GF-D8 (cell line): ENCODE measurements at regions not wholly inside any gene's neighbourhood (a gene's known extent, or its start where the extent isn't known, plus 50 kb on each side); places are given as distances from the start of the nearest gene placed in this dataset.

Experiments used
- DNase-seq: peaks from one replicate; lab custom pipeline; 2025; lab: John Stamatoyannopoulos, UW

DNA sequence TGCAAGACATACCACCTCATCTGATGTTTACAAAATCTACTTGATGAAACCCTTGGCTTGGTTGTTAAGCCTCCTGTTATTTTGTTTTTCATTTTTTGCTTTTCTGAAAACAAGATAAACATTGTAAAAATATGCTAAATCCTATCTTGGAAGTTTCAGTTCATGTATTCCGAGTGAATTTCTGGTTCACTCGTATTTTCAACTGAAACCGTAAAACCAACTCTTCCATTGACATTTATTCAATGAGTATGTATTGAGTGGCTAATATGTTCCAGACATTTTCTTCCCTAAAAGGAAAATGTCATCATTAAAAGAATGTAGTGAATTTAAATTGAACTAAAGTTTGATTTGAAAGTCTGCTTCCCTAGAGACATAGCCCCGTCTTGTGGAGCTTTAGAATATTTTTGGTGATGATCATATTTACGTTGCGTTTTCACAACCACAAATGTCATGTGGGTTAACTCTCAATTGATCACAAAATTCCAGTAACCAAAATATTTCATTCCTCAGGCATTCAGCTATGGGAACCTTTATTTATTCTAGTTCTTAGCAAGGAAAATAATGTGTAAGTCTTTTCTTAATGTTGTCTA, 204.2 kb downstream of the MBD2 start:
- DNase-seq = no peak

DNA sequence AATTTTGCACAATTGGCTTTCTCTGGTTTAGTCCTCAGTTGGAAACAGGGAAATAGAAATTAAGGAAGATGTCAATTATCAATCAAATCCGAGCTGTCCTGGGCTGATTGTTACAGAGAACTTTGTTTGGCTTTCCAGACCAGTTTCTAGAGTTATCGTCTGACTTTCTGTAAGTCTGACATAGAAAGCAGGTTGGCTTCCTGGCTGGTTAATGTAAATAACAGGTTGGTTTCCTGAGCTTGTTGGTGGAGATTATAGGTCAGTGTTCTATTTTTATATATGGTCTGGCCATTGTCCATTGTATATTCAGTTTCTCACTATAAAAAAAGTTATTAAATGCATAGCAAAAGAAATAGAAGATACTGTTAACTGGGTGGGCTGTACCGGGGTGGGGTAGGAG, 204.8 kb downstream of the MBD2 start:
- DNase-seq = no peak

DNA sequence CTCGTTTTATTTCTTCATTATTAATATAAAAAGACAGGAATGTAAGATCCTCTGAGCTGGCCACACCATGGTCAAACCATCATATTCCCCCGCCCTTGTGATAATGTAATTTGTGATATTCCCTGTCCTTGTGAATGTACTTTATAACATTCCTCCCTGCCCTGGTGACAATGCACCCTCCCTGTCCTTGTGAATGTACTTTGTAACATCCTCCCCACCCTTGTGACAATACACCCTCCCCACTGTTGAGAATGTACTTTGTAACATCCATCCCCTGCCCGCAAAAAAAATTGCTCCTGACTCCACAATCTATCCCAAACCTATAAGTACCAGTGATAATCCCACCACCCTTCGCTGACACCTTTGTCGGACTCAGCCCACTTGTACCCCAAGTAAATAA, 211.0 kb downstream of the MBD2 start:
- no peak for DNase-seq

DNA sequence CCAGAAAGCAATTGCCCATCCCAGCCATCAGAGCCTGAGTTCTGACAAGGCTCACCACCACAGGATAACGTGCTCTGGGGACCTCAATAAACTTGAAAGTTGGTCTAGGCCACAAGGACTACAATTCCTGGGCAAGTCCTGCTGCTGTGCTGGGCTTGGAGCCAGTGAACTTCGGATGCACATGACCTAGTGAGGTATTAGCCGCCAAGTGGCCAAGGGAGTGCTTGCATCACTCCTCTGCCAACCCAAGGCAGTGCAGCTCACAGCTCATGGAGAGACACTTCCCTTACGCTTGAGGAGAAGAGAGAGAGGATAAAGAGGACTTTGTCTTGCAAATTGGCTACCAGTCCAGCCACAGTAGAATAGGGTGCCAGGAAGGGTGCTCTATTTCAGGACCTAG, 219.6 kb downstream of the MBD2 start:
- DNase-seq = no peak

DNA sequence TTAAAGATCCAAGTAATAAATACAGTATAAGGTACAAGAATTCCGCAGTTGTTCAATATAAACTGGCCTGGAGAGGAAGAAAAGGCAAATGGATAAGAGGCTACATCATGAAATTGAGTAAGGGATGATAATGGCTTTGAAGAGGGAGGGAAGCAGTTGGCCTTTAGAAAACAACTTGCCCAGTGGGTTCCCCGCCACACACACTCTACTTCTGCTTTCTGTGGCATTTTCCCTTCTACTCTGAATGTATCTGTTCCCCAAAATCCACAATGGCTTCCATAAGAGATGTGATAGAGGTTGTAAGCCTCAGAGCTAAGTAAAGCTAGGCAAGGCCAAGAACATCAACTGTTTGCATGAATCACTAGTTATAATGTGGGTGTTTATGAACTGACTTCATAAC, 221.3 kb downstream of the MBD2 start:
- no peak for DNase-seq

DNA sequence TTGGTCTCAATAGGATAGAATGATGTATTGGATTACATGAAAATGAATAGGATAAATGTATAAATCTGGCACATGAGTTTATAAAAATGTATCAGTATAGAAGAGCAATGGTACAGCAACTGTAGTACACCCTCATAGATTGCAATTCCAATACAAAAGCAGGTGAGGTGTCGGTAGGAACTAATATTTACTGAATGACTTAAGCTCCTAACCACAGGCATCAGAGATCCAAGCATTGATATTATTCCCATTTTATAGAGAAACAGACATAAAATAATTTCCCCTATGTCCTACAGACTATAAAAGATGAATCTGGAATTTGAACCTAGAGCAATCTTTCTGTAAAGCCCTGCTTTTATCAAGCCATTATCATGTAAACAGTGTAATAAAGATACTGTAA, 227.4 kb downstream of the MBD2 start:
- no peak for DNase-seq

DNA sequence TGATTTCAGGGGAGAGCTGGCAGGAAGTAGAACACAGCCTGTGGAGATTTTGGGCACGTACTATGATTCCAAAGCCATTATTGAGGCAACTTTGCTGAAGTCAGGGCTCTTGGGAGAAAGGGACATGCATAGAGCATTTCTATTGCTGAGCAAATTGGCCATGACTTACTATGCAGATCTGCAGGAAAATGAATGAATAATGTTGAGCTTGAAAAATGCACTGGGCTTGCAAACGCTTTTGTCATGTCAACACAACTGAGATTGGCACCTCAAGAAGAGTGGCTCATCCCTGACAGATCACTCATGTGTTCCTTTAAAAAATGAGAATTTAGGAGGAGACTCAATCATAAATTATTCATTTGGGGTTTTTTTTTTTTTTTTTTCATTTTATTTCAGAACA, 230.5 kb downstream of the MBD2 start:
- DNase-seq = no peak

DNA sequence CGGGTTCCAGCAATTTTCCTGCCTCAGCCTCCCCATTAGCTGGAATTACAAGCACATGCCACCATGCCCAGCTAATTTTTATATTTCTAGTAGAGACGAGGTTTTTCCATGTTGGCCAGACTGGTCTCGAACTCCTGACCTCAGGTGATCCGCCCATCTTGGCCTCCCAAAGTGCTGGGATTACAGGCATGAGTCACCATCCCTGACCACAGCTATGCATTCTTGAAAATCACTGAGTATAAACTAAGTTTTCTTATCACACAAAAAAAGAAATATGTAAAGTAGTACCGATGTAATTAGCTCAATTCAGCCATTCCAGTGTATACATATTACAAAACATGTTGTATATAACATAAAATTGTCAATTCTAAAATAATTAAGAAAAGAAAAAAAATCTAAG, 232.7 kb downstream of the MBD2 start:
- no peak for DNase-seq

DNA sequence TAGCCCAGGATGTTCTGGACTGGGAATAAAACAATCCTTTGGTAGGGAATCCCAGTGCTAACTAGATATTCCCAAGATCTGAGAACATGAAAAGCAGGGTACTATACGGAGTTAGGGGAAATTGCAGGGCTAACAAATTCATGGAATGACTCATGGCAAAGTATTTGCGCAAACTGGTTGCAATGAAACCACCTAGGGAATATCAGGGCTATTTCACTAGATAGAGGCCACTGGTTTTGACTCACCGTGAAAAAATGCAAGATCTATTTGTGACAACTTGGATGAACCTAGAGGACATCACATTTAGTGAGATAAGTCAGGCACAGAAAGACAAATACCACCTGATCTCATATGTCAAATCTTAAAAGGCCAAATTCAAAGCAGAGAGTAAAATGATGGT, 233.3 kb downstream of the MBD2 start:
- no peak for DNase-seq

DNA sequence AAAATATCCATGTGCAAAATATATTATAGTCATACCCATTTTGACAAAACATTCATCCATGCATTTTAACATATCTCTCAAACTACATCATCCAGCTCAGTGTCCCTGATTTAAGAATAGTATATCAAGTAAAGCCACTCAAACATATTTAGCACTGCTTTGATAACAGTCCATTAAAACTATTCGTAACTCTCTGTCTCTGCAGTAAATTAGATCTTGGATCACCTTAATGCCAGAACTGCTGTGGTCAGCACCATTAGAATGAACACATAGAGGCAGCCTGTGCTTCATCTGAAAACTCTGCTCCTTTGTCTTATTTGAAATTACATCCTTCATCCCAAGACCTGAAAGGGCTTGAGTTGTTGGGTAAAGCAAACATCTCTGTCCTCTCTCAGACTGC, 234.0 kb downstream of the MBD2 start:
- DNase-seq = no peak

DNA sequence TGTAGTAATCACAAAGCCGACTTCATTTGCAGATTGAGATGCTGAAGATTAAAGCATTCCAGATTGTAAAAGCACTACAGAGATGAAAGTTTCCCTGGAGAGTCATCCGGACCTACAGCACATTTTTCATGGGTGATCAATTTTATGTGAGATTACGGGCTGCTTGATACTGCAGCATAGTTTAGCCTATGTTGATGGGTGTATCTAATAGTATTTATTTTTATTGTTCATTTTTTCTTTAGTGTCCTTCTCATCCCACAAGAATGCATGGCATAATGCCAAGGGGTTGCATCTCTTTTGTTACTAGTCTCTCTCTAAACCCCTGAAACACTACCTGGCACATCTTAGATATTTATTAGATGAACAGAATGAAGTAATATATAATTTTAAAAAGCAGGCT, 240.4 kb downstream of the MBD2 start:
- DNase-seq = no peak

DNA sequence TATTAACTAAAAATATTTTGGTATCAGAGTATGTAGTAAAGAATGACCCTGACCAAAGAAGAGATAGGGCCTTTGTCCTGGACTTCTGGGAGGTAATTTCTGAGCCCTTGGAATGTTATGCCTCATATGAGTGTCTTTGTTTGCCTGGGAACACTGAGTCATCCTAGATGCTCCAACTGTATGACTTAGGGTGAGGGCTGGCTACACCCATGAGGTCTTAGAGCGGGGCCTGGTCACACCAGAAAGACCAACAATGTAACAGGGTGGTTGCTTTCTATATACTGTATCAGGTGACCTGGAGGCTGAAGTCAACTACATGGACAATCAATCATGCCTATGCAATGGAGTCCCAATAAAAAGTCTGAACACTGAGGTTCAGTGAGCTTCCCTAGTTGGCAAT, 253.1 kb downstream of the MBD2 start:
- DNase-seq = no peak

DNA sequence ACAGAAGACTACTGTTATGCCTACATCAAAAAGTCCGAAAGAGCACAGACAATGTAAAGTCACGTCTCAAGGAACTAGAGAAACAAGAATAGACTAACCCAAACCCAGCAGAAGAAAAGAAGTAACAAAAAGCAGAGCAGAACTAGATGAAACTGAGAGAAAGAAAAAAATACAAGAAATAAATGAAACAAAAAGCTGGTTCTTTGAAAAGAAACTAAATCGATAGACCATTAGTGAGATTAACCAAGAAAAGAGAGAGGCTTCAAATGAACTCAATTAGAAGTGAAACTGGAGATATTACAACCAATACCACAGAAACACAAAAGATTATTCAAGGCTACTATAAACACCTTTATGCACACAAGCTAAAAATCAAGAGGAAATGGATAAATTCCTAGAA, 271.8 kb downstream of the MBD2 start:
- no peak for DNase-seq

DNA sequence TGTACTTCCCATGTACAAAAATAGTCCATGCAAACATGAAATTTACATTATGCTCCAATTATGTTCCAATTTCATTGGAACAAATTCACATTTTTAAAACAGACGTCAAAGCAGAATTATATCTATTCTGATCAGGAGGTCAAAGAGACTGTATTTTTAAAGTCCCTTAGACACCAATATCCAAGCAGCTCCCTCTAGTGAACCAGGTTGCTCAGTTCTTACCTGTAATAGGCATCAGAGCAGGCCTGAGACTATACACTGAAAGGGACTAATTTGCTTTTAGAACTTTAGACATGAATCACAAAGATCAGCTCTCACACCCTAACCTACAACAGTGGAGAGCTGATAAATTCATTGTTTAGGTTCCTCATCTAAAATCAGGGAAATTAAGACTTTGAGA, 273.9 kb downstream of the MBD2 start:
- DNase-seq = no peak

DNA sequence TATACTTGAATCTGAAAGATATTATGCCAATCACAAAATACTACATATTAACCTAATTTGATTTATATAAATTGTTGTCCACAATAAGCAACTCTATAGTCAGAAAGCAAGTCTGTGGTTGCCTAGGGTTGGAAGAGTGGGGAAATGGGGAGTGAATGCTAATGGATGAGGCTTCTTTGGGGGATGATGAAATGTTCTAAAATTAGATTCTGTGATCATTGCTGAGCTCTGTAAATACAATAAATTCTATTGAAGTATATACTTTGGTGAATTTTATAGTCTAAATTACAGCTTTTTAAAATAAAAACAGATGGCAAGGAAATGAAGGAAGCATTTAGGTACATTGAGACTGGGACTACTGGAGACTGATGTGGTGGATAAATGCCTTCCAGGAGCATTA, 275.5 kb downstream of the MBD2 start:
- DNase-seq = no peak

DNA sequence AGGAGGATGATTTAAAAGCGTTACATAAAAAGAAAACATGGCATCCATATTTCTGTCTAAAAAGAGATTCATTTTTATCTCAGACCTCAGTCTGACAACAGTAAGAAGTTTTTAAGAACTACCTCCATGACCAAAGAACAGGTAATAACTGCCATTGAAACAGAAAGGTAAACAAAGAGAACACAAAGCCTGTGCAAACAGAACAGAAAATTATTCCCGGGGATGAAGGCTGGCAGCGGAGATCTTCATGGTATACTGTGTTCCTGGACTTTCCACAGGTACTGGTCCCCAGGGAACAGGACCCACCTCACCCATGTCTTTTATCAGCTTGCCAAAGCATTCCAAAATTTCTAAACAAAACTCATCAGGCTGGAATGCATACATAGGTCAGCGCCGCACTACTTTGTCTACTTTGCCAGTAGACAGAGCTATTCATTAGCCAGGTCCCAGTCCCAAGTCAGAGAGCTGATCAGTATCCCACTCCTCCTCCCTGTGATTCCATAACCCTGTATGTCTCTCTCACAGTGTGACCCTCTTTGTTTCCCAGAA, 277.3 kb downstream of the MBD2 start:
- DNase-seq = no peak

DNA sequence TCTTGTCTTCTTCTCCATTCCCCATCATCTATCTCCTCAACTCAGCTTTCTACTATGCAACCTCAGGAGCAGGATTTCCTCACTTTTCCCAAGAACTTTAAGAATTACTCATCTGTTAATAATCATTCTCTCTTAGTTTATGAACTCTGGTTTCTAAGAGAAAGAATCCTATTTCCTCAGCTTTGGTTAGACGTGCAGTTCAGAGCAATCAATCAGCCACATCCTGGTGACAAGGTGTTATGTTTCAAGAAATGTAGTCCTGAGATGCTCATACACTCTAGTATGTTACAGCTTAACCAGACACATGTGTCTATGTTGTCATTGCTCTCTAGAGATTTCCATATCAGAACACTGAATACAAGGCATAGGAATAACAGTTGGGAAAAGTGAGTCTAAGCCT, 277.9 kb downstream of the MBD2 start:
- no peak for DNase-seq

DNA sequence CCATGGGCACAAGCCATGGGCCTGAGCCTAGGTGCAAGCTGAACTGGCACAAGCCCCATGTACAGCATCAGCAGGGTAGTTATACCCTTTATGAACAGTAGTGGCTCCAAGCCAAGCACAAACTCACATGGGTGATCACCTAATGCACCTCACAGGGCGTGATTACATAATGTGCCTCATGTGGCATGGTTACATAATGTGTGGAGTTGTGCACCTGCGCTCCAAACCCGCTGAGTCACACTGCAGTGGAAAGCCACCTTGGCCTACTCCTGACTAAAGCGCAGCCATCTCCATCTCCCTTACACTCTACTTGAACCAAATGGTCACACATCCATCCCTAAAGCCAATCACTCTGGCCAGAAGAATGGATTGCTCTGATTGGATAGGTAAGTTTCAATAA, 279.7 kb downstream of the MBD2 start:
- no peak for DNase-seq

DNA sequence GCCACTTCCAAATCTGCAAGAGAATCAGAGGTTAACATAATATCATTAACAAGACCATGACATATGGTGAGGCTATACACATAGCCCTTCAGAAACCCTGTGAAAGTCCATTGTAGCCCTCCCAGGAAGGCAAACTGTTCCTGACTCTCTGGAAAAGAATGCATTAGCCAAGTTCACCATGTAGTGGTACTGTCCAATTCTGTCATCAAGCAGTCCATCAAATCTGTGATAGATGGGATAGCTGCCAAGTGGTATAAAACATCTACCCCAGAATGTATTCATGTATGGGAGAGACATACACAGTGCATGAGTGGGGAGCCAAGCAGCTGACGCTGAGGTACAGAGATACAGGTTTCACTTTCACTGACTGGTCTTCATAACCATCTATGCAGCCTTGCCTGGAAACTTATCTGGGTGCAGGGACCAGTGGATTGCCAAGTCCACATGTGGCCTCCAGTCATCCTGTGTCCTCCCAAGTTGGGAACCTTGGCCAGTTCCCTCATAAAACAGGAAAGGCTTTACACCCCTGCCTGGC, 281.1 kb downstream of the MBD2 start:
- DNase-seq = no peak

DNA sequence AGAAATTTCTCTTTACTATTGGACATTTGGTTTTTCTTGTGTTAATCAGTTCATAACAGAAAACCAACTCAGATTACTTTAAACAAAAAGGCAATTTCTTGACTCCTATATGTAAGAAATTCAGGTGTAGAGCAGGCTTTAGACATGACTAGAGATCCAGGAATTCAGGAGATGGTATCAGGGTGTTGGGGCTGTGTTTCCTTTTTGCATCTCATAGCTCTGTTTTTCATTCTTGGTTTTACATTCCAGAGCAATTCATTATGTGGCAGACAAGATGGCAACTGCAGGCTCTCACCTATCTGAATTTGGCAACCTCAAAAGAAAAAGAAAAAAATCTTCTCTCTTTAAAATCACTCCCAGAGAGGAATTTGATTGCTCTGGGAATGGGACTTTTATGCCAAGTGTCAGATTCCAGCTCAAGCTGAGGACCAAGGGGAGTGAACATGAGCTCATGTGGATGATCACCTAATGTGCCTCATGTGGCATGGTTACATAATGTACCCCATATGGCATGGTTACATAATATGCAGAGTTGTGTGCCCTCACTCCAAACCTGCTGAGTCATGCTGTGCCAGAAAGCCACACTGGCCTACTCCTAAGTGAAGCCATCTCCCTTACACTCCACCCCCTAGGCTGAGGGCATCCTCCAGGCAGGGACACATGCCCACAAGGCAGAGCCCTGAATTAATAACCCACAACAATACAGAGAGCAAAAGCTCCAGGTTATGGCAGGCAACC, 282.7 kb downstream of the MBD2 start:
- DNase-seq = peak; percentile 45

DNA sequence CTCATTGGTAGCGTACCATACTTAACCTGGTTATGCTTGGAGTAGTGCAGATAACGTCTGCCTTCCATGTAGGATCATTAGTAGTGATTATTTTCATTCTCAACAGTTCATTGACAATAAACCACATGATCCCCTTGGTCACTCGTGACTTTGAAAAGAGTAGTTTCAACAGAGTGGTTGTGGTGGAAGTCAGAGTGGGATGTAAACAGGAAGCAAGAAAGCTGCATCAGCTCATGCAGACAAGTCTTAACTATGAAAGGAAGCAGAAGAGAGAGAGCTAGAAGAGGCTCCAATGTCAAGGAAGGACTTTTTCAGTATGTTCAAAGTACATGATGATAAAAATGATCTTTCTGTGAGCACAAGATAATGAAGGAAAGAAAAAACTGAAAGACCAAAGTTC, 287.4 kb downstream of the MBD2 start:
- DNase-seq = no peak

DNA sequence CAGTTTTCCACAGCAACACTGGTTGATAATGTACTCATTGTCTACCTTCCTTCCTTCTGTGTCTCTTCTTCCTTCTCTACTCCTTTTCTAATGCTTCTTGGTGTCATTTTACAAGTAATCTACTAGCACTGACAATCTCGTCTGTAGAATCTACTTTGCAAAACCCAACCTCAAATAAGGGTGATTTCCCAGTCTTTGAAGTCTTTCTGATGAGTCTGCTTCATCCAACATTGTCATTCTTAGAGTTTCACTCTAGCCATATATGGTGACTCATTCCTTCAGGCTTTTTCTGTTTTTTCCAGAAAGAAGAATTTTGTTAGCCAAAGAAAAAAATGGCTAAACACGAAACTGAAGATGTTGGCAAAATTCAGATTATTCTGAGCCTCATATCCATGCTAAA, 288.7 kb downstream of the MBD2 start:
- DNase-seq = no peak

DNA sequence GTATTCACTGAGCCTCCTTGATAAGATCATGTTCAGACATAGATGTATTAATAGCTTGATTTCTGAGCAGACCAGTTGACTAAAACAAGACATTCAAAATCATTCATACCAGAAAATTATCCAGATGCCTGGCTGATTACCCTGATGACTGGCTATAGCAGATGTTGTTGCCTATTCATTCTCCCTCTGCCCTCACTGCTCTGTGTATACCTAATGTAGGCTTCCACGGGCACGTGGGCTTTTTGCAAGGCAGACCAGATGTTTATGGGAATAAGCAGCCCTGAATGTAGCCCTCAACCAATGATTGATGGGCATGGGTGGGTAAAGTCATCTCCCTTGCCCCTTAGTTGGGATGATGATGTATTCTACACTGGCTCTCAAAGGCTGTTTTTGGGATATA, 289.1 kb downstream of the MBD2 start:
- no peak for DNase-seq
